GM12864 (cell line): ENCODE measurements at regions not wholly inside any gene's neighbourhood (a gene's known extent, or its start where the extent isn't known, plus 50 kb on each side); places are given as distances from the start of the nearest gene placed in this dataset.

Experiments used
- DNase-seq: peaks from one replicate; pipeline ENCODE4 v3.0.0-alpha.2; 2011; ENCODE audit warnings: low read depth
- H3K4me3 ChIP-seq: 2 replicates; pipeline ENCODE4 v1.5.1; 2011; ENCODE audit warnings: mild to moderate bottlenecking, low read depth, low read length, control low read depth
- TF ChIP-seq, protein P1 (sequence below): IDR thresholded peaks from 2 replicates; pipeline ENCODE4 v1.5.1; 2011; ENCODE audit warnings: low read depth, mild to moderate bottlenecking, moderate library complexity, low read length, control low read depth, inconsistent platforms; ENCODE audit errors: missing control alignments

DNA sequence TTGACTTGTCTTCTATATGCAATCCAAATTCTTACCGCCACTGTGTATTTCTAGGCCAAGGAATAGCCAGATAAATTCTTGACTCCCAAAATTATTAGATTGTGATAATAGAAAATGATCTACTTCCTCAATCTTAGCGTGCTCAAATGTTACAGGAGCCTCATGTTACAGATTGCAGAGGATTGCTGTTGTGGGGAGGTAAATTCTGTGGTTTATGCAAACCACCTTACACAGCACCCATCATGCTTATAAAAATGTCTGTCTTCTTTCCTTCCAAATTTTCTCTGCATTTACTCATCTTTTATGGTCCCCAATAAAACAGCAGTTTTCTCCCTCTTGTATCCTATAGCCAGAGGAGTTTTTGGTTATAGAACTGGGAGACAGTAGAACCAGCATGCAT is 420.2 kb upstream of the ROBO1 start:
- no peak overlapping the region for H3K4me3 ChIP-seq
- TF ChIP-seq, protein P1, sequence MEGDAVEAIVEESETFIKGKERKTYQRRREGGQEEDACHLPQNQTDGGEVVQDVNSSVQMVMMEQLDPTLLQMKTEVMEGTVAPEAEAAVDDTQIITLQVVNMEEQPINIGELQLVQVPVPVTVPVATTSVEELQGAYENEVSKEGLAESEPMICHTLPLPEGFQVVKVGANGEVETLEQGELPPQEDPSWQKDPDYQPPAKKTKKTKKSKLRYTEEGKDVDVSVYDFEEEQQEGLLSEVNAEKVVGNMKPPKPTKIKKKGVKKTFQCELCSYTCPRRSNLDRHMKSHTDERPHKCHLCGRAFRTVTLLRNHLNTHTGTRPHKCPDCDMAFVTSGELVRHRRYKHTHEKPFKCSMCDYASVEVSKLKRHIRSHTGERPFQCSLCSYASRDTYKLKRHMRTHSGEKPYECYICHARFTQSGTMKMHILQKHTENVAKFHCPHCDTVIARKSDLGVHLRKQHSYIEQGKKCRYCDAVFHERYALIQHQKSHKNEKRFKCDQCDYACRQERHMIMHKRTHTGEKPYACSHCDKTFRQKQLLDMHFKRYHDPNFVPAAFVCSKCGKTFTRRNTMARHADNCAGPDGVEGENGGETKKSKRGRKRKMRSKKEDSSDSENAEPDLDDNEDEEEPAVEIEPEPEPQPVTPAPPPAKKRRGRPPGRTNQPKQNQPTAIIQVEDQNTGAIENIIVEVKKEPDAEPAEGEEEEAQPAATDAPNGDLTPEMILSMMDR = no peak
- DNase-seq = no peak

DNA sequence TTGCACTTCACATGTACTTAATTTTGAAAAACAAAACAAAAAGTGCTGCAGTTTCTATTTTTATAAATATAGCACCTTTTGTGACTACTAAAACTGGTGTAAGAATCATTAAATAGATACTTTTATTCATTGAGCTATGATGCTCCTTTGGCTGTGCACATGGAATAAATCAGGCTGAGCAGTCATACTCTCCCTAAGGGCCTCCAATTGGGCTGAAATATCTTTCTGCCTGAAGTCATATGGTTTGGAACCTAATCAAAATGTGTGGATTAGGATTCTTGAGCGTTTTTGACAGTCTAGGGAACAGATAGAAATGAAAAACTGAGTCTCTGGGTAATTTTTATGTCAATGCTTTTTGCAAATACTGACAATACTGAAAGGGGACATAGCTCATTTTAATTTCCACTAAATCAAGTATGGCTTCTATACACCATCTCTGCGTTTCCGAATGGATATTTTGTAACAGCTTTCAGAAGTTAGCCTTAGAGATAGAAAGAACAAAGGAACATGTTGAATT is 392.2 kb upstream of the ROBO1 start:
- no peak for DNase-seq
- H3K4me3 ChIP-seq = no peak overlapping the region
- TF ChIP-seq, protein P1 = no peak

DNA sequence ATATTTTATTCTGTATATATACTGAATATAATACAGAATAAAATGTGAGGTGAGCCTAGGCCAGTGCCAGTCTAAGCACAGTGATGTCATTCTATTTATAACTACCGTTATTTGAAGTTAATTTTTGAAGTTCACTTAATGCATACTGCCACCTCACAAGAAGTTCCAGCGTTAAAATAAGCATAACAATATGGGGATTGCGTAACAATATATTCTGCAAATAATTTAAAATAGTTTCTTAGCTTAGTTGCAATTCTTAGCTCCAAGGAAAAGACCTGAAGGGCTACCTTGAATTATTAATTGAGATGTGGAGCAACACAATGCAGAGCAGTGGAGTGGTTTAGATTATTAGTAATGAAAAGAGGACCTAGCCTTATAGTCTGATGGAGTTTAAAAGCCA is 390.5 kb upstream of the ROBO1 start:
- TF ChIP-seq, protein P1 = no peak
- H3K4me3 ChIP-seq = no peak overlapping the region
- no peak for DNase-seq

DNA sequence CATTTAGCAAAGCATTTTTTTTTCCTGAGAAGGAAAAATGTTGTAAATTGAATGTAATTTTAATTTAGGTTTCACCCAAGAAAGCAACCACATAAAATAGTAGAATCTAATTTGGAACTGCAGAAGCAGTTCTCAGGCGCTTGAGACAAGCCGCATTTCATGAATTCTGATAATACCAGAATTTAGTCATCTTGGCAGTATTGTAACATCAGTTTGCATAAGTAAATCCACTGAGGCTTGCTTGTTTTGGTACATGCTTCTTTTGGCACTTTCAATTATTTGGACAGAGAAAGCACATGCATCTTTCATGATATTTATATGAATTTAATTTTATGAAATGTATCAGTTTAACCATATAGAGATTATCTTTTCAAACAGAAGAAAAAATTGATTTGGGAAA is 389.7 kb upstream of the ROBO1 start:
- DNase-seq = no peak
- TF ChIP-seq, protein P1 = no peak
- no peak overlapping the region for H3K4me3 ChIP-seq

DNA sequence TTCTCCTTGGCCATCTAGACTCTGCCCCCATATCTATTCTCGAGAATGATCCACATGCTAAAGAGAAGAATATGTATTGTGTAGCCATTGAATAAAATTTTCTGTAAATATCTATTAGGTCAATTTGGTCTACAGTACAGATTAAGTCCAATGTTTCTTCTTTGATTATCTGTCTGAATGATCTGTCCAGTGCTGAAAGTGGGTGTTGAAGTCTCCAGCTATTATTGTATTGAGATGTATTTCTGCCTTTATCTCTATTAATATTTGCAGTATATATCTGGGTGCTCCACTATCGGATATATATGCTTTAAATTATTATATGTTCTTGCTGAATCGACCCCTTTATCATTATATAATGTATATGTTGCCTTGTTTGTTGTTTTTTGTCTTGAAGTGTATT is 384.9 kb upstream of the ROBO1 start:
- DNase-seq = no peak
- TF ChIP-seq, protein P1 = no peak
- no peak overlapping the region for H3K4me3 ChIP-seq

DNA sequence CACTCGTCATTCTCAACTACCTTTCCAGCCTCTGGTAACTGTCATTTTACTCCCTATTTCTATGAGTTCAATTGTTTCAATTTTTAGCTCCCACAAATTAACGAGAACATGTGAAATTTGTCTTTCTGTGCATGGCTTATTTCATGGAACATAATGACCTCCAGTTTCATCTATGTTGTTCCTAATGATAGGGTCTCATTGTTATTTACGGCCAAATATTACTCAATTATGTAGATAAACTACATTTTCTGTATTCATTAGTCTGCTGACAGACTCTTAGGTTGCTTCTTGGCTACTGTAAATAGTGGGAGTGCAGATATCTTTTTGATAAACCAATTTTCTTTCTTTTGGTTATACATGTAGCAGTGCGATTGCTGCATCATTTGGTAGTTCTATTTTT is 374.9 kb upstream of the ROBO1 start:
- H3K4me3 ChIP-seq = no peak overlapping the region
- TF ChIP-seq, protein P1 = no peak
- no peak for DNase-seq

DNA sequence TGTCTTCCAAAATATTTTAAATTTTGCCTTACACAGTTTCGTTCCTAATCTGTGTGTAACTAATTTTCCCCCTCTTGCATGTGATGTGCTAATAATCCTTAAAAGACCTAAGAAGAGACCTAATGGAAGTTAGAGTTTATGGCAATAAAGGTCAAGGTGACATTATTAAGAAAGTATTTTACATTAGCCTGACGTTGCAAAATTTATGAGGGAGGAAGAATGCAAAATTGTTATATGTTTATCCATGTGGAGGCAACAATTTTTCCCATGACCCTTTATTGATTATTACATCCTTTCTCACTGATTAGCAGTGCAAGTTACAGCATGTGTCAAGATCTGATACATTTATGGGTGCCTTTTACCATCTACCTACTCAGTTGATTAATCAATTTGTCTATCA is 373.8 kb upstream of the ROBO1 start:
- TF ChIP-seq, protein P1 = no peak
- H3K4me3 ChIP-seq = no peak overlapping the region
- no peak for DNase-seq
